ENCODE measurements at regions not wholly inside any gene's neighbourhood (a gene's known extent, or its start where the extent isn't known, plus 50 kb on each side); places are given as distances from the start of the nearest gene placed in this dataset.
"Not testable (repeated sequence)": the region's sequence is repeated elsewhere in the genome, so short reads cannot be mapped to it uniquely, and the experiment has no call there.

DNA sequence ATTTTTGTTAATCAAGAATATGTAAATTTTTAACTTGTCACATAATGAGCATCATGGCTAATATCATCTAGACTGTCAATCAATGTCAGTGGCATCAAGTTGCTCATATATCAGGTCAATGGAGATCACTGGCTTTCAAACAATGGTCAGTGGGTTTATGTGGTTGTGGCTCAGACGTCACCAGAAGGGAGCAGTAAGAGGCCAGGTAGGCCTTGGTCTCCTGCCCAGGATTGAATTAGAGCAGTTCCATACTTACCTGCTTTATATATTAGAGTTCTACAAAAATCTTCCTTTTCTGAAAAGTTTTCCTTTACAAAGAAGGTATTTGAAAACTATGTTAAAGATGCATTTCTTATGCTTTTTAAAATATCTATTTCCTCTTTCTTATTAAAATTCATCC is 206.3 kb upstream of the B3GALT2 start:
- Mint-ChIP-seq H3K9me3 (peaks cover 9% of the 10 kb centered on the region), H3K36me3 (ENCODE audit: low read depth) (peaks cover 5% of the 10 kb centered on the region), H3K27ac (no peak overlapping the region), H3K4me3 (no peak overlapping the region), H3K27me3 (ENCODE audit: low read depth, poor library complexity) (peaks cover 4% of the 10 kb centered on the region), H3K4me1 (peaks cover 6% of the 10 kb centered on the region)
- no peak for TF ChIP-seq CTCF (IDR thresholded peaks at IDR 0.05)
- DNase-seq: no peak

- Mint-ChIP-seq H3K27me3 (ENCODE audit: low read depth, poor library complexity) (no peaks in the 10 kb centered on the region), H3K27ac (no peak overlapping the region), H3K4me3 (no peak overlapping the region), H3K9me3 (peaks cover 3% of the 10 kb centered on the region), H3K36me3 (ENCODE audit: low read depth) (no peaks in the 10 kb centered on the region), H3K4me1 (no peaks in the 10 kb centered on the region)
- no peak for TF ChIP-seq CTCF (IDR thresholded peaks at IDR 0.05)
- no peak for DNase-seq
These were observed 202.3 kb upstream of the B3GALT2 start for GRCh38 chr1:193388683-193389082.

GRCh38 chr1:193388165-193388564 is 201.8 kb upstream of the B3GALT2 start:
- no peak for TF ChIP-seq CTCF (IDR thresholded peaks at IDR 0.05)
- no peak overlapping the region for H3K27ac Mint-ChIP-seq
- H3K9me3 Mint-ChIP-seq: peaks cover 3% of the 10 kb centered on the region
- no peak for DNase-seq
- H3K4me3 Mint-ChIP-seq: no peak overlapping the region
- H3K4me1 Mint-ChIP-seq: no peaks in the 10 kb centered on the region
- no peaks in the 10 kb centered on the region for H3K36me3 Mint-ChIP-seq (ENCODE audit: low read depth)
- no peaks in the 10 kb centered on the region for H3K27me3 Mint-ChIP-seq (ENCODE audit: low read depth, poor library complexity)

- H3K4me1 Mint-ChIP-seq: no peaks in the 10 kb centered on the region
- no peaks in the 10 kb centered on the region for H3K27me3 Mint-ChIP-seq (ENCODE audit: low read depth, poor library complexity)
- H3K36me3 Mint-ChIP-seq (ENCODE audit: low read depth): no peaks in the 10 kb centered on the region
- DNase-seq: no peak
- H3K9me3 Mint-ChIP-seq: peaks cover 3% of the 10 kb centered on the region
- no peak overlapping the region for H3K4me3 Mint-ChIP-seq
- no peak for TF ChIP-seq CTCF (IDR thresholded peaks at IDR 0.05)
- H3K27ac Mint-ChIP-seq: no peak overlapping the region
These were observed 201.0 kb upstream of the B3GALT2 start for GRCh38 chr1:193387406-193387805.

GRCh38 chr1:193378451-193378850 is 192.0 kb upstream of the B3GALT2 start:
- H3K27me3 Mint-ChIP-seq (ENCODE audit: low read depth, poor library complexity); H3K36me3 Mint-ChIP-seq (ENCODE audit: low read depth); H3K9me3 Mint-ChIP-seq; H3K4me3 Mint-ChIP-seq; DNase-seq; H3K27ac Mint-ChIP-seq; H3K4me1 Mint-ChIP-seq: not testable (repeated sequence)

DNA sequence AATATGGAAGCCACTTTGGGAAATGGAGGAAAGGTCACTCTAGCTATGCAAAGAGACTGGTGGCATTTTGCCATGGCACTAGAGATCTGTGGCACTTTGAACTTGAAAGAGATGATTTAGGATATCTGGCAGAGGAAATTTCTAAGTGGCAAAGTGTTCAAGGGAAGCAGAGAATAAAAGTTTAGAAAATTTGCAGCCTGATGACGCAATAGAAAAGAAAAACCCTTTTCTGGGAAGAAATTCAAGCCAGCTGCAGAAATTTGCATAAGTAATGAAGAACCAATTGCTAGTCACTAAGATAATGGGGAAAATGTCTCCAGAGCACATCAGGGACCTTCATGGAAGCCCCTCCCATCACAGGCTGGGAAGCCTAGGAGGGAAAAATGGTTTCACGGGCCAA is 191.1 kb upstream of the B3GALT2 start:
- Mint-ChIP-seq H3K27ac (no peak overlapping the region), H3K36me3 (ENCODE audit: low read depth) (no peaks in the 10 kb centered on the region), H3K27me3 (ENCODE audit: low read depth, poor library complexity) (peaks cover 4% of the 10 kb centered on the region), H3K4me3 (no peak overlapping the region), H3K9me3 (peaks cover 4% of the 10 kb centered on the region), H3K4me1 (no peaks in the 10 kb centered on the region)
- DNase-seq: no peak
- no peak for TF ChIP-seq CTCF (IDR thresholded peaks at IDR 0.05)
